DMS53 treated with DMSO at 0.1 percent for 48 hours (cell line): ENCODE measurements at regions not wholly inside any gene's neighbourhood (a gene's known extent, or its start where the extent isn't known, plus 50 kb on each side); places are given as distances from the start of the nearest gene placed in this dataset.
"Not testable (repeated sequence)": the region's sequence is repeated elsewhere in the genome, so short reads cannot be mapped to it uniquely, and the experiment has no call there.

Experiments
- DNase-seq: peaks from one replicate; lab custom pipeline; 2025; ENCODE audit not compliant: unreplicated experiment; lab: John Stamatoyannopoulos, UW

DNA sequence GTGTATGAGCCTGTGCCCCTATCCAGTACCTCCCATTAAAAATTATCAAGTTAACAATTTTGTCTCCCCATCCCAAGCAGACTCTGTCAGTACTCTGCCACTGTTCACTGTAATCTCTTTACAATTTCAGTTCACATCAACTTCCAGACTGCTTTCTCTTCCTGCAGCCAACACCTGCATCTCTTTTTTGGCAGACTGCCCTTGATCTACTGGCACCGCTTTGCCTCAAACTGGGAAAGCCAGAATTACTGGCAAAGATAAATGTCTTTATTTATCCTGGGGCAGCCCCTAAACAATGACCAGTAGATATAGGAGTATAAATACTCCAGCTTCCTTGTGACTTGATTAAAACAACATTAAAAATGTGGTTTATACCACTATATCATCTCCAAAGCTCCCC lies 494.1 kb downstream of the ZNF385D start:
- DNase-seq: no peak

DNA sequence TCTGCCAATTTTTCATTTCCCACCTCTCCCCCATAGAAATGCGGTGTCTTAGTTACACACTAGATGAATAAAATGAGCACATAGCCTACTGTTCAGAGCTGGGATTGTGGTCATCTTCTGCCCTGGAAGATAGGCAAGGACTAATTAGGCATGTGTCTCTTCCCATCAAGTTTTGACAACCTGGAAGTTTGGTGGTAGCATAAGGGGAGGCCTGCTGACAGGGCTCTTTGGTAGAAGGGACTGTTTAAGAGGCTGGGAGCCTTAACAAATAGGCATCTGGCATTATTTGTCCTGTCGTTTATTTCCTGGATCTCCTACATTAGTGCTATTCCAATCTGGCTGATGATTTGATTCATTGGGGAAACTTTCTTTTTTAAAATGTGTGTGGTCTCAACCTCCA lies 512.3 kb downstream of the ZNF385D start:
- no peak for DNase-seq

DNA sequence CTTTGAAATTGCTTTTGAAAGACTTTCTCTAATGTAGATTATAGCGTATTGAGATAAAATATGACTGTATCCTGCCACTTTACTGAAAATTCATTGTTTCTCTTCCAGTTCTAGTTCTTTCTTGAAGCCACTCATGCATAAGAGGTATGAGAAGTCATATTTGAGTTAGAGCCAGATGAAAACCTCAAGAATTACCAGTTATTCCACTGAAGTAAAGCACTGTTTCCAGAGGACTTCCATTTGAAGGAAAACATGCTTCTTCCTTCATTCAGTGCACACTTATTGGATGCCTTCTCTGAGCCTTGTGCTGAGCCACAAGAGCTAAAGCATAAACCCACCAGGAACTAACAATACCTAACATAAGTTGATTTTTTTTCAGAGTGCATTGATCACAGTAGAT lies 513.4 kb downstream of the ZNF385D start:
- DNase-seq: no peak

DNA sequence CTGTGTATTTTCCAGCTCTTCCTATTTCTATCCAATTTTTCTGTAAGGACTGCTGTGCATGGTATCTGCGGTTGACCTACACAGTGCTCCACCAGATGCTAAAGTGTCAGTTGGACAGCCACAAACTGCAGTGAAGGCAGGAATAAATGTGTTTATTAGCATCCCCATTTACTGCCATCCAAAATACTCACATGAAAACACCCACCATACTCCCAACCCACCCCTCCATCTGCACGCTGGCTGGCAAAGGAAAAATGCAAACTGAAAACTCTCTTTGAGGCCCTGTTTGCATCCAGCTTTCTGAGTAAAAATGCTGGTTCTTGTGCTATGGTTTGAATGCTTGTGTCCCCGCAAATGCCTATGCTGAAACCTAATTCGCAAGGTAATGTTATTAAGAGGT lies 515.5 kb downstream of the ZNF385D start:
- DNase-seq: no peak

DNA sequence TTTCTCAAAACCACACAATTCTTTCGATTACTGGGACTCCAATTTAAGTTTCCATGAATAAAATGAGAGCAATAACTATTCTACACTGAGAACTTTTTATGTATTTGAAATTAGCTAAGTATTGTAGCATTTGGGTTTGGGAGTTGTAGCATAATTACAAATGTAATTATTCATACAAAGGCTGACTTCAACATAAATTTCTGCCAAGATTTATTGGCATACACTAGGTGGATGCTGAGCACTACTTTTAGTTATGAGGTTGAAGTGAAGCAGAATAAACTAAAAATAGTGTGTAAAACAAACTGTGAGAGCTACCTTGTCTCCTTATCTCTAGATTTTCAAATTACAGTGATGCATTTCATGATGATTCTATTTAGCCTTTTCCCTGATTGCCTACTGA lies 516.1 kb downstream of the ZNF385D start:
- no peak for DNase-seq

DNA sequence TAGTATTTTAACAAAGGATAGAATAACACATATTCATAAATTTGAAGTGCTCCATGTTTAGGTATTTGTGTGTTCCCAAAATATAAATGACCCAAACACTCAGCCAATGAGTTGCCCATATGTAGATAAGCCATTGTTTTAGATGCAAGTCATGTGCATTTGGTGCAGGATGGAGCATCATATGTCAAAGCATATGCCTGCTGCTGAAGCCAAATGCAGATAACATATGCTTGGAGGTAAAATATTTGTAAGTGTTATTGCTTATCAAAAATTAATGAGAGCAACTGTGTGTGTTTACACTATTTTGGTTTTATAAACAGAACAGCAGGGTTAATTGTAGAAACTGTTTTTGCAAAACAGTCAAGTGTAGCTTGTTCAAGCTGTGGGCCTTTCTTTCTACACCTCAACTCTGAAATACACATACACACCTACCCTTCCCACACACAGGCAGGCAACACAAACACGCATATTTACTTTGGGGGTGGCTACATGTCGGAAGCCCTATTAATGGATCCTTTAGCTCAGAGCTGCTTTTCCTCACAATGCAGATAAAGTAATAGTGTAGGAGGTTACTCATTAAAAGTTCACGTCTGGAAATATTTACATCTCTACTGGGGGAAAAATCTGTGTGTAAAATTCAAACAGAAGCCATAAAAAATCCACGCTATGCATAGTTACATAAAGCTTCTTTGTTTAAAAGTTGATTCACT lies 521.4 kb downstream of the ZNF385D start:
- no peak for DNase-seq

DNA sequence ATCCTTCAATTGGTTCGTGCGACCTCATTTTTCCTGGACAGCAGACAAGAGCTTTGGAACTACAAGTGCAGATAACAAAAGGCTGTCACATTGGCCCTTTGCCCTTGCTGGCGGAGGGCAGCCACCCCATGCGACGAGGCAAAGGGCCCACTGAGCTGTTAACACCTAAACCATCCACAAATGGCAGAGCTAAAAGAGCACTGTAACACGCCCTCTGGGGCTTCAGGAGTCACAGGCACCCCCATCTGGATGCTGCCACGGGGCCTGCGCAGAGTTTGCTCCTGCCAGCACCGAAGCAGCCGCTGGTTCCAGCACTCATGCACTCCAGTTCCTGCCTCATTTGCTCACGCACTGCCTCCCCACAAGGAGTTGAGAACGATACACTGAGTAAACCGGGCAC lies 524.9 kb downstream of the ZNF385D start:
- DNase-seq: no peak

DNA sequence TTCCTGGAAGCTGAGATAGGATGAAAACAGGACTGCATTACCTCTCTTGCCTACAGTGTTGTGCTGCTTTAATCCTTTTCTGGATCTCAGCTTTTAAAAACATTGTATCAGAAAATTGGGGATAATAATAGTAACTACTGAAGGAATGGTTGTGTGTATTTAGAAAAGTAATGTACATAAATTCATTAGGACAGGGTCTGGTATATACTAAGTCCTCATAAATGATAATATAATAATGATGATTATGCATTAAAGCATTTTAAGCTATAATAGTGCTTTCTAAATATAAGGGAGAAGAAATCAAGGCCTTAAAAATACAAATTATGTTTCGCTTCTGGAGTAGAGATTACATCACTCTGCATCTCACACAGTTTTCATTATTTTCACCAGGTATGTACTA lies 530.1 kb downstream of the ZNF385D start:
- DNase-seq: no peak

DNA sequence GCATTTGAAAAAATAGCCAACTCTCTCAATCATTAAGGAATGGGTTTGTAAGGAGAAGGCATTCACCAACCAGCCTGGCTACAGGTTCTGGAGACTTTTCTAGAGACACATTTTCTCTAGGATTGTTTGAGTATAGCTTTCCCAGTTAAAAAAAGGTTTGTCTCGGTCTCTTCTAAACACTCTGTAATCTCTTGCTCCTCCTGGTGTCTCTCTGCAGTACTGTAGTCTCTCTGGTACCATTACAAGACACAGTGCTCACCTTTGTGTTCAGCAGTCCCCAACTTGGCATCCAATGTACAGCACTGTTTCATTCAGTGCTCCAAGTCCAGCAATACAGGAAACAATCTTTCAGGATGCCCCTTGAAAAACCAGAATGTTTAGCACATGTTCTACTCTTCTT lies 534.4 kb downstream of the ZNF385D start:
- peak; percentile 0 for DNase-seq

DNA sequence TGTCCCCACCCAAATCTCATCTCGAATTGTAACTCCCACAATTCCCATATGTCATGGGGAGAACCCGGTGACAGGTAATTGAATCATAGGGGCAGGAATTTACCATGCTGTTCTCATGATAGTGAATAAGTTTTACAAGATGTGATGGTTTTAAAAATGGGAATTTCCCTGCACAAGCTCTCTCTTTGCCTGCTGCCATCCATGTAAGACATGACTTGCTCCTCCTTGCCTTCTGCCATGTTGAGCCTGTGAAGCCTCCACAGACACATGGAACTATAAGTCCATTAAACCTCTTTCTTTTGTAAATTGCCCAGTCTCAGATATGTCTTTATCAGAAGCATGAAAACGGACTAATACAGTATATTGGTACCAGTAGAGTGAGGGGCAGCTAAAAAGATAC lies 546.9 kb downstream of the ZNF385D start:
- DNase-seq: not testable (repeated sequence)

DNA sequence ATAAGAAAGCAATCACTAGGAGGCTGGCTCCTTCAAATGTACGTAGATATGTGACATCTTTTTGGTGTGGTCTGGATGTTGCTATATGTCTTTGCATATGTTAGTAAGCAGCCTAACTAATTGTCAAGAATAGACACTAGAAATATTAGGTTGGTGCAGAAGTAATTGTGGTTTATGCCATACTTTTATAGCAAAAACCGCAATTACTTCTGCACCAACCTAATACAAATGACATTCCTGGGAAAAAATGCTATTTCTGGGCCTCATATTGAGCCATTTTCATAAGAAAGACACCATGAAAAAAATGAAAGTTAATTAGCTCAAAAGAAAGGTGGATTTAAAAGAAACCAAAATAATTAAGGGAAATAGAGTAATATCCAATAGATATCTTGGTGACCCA lies 555.8 kb downstream of the ZNF385D start:
- DNase-seq: no peak

DNA sequence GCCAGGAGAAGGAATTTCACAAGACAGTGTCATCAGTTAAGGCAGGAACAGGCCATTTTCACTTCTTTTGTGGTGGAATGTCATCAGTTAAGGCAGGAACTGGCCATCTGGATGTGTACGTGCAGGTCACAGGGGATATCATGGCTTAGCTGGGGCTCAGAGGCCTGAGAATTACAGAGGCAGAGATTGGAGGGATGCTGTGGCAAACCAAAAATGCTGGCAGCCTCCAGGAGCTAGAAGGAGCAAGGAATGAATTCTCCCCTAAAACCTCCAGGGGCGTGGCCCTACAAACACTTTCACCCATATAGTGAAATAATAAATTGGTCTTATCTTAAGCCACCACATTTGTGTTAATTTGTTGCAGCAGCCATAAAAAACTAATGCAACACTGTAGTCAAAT lies 557.0 kb downstream of the ZNF385D start:
- not testable (repeated sequence) for DNase-seq

DNA sequence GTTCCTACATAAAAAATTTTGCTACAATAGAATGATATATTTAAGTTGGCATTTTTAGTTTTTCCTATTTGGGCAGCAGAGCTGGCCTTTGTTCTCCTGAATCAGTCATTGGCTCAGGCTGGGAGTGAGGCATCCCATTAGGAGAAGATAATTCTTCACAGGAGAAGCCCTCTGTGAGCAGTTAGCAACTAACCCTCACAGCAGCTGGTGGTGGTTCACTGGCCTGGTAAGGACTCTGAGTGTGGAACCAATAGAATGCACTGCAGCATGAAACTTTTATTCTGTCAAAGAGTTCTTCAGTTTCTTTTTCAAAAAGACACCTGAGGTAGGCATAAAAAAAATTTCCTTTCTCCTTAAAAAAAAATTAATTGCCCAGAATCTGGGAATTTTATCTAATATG lies 562.6 kb downstream of the ZNF385D start:
- no peak for DNase-seq

DNA sequence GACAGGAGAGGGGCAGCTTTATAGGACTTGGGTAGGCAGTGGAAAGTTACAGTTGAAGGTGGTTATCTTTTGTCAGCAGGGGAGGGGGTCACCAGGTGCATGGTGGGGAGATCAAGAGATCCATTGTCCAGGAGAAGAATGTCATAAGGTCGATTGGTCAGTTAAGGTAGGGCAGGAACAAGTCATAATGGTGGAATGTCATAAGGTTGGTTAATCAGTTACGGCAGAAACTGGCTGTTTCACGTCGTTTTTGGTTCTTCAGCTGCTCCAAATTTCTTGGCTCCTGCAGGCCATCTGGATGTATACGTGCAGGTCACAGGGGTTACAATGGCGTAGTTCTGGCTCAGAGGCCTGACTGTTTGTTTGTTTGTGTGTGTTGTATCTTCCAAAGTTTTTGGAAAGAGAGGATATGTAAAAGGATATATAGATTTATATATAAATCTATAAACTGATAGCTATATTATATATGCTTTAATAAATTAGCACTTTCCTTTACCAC lies 565.1 kb downstream of the ZNF385D start:
- DNase-seq: no peak

DNA sequence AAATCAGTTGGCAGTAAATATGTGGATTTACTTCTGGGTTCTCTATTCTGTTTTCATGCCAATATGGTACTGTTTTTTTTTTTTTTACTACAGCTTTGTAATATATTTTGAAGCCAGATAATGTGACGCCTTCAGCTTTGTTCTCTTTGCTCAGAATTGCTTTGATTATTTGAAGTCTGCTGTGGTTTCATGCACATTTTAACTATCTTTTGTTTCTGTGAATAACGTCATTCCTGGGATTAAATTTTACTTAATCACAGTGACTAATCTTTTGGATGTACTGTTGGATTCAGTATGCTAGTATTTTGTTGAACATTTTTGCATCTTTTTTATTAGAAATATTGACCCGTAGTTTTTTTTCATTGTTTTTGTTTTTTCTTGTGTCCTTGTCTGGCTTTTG lies 576.5 kb downstream of the ZNF385D start:
- DNase-seq: no peak

DNA sequence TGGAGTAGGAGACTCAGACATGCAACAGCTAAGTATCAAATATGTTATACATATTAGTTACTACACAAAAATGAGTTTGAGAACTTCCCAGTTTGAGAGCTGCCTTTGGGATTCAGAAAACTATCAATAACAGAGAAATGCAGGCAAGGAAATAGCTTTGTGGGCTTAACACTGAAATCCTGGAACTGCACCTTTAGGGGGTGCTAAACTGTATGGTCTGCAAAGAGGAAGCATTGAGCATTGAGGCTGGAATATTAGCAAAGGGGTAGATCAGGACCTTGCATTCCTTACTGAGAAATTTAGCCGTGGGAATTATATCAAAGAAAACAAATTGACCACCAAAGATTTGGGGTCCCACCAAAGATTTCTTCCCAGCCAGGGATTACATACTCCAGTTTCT lies 580.0 kb downstream of the ZNF385D start:
- no peak for DNase-seq

DNA sequence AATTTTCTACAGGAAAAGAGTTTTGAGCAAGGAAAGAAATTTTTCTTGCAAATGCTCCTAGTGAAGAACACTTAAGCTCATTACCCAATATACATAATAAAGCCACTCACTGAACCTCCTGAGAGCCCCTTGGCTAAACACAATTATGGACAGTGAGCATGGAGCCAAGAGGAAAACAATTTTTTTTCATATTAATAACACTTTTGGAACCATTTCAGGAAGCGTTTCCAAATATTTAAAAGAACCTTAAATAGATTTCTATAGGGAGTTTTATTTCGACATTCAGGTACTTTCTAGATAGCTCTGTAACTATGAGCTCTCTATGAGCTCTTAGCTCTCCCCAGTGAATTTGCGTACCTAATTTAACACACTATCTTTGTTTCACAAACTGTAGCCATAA lies 581.1 kb downstream of the ZNF385D start:
- DNase-seq: no peak

DNA sequence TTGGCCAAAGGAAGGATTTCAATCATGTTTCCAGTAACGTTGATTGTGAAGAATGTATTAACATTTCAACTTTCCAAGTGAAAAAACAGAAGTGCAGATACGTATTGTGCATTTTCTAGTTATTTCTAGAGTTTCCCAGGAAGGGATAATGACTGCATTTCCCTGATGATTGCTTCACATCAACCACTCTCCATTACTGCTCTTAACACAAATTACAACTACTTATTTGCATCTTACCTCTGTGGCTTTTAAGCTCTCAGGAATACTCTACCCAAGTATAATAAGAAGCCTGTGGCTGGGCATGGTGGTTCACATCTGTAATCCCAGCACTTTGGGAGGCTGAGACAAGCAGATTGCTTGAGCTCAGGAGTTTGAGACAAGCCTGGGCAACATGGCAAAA lies 582.5 kb downstream of the ZNF385D start:
- DNase-seq: no peak

DNA sequence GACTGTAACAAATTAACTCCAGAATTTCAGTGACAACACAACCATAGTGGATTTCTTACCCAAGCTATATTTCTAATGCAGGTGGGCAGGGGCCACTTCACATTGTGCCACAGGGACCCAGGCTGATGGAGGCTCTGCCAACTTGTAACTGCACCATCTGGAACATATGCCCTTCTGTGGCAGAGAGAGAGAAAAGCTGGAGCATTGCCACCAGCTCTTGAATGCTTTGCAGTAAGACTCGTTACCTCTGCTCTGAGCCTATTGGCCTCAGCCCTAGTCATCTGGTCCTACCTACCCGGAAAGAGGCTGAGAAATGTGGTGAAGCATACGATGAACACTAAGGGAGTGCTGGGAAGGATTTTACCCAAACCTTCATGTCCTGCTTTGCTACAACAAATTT lies 587.1 kb downstream of the ZNF385D start:
- no peak for DNase-seq

DNA sequence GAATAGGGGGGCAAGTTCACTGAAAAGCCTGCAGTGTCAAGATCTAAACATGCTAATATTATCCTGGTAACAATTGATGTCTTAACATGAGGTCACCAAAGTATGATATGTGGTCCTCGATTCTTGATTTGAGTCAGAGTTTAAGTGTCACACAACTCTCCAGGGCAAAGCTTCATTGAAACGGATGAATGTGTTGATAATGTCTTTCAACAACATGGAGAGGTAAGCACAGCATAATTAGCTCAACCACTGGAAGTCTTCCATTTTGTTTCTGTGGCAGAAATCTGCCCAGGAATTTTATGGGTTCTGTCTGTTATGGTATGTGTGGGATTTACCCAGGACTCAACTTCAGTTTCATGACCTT lies 591.5 kb downstream of the ZNF385D start:
- DNase-seq: no peak

DNA sequence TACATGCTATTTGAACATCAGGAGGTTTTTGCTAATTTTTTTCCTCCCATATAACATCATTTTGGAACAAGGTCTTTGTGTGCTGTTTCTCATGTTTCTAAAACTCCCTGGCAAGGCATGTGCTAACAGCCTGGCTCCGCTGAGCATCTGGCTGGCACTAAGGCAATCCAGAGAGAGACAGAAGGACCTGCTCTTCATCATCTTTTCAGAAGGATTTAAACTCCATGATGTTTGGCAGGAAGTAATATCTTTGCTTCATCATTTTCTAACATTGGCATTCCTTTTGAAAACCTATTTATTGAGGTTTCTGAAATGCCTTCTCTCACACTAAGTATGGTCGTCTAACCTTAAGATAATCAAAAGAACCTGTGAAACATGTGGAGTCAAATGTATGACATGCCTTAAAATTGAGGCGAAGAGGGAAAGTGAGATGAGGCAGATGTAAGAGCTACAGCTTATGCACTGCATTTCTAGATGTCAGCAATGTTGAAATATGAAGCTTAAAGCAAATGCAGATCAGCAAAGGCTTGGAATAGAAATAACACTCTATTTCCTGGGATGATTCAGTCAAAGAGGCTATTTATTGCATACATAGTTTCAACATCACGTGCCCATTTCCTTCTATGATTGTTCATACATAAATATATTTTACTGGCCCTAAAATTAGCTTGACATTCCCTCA lies 592.0 kb downstream of the ZNF385D start:
- DNase-seq: no peak

DNA sequence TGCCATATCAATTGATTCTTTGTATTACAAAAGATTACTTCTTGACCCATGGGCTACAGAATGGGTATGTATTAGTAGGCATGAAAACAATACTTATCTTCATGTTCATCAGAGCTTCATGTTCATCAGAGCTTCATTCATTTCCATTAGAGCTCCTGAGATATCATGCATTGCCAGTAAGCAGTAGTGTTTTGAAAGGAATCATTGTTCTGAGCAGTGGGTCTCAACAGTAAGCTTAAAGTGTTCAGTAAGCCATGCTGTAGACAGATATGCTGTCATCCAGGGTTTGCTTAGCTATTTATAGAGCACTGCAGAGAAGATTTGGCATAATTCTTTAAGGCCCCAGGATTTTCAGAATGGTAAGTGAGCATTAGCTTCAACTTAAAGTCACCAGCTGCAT lies 596.1 kb downstream of the ZNF385D start:
- no peak for DNase-seq

DNA sequence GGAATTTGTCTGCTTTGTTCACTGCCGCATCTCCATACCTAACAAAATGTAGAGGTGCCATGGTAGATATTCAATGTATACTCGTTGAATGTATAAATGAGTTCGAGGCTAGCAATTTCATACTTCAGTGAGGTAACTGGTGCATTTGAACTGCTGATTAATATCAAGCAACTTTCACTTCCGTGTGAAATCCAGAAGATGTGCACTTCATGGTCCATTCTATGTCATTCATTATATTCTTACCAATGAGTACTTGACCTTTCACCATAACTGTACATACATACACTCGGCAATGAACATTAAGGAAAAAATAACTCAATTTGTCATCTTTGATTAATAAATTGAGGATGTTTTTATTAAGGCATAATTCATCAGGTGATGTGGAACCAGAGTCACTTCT lies 598.5 kb downstream of the ZNF385D start:
- DNase-seq: no peak
